GM12878 (cell line): ENCODE measurements at regions not wholly inside any gene's neighbourhood (a gene's known extent, or its start where the extent isn't known, plus 50 kb on each side); places are given as distances from the start of the nearest gene placed in this dataset.

Experiments
- CTCF ChIP-seq, 3 experiments: IDR thresholded peaks in 2 of 3; conservative IDR thresholded peaks in 1 of 3; 2 replicates each; pipeline ENCODE4 v1.5.1; 2011; ENCODE audit warnings: low read depth in 3 of 3, low read length in 3 of 3, mild to moderate bottlenecking in 3 of 3, control low read depth in 2 of 3, moderate library complexity in 2 of 3, inconsistent platforms in 1 of 3, mixed read lengths in 1 of 3; ENCODE audit not compliant: control insufficient read depth in 2 of 3, insufficient read depth in 1 of 3; ENCODE audit errors: extremely low read depth in 1 of 3
- KAT2A ChIP-seq: conservative IDR thresholded peaks from 2 replicates; pipeline ENCODE4 v1.6.1; 2011; ENCODE audit warnings: low read depth, low read length; ENCODE audit not compliant: control insufficient read depth
- SIN3A ChIP-seq: IDR thresholded peaks from 2 replicates; pipeline ENCODE4 v1.6.1; 2012; ENCODE audit warnings: low read depth, low read length, improper control_type of control experiment
- ZNF24 ChIP-seq: fragments of 450-650 bp; IDR thresholded peaks from 2 replicates; pipeline ENCODE4 v1.6.1; 2017; ENCODE audit warnings: antibody characterized with exemption, mild to moderate bottlenecking

GRCh38 chr1:2859219-2859880 lies 57.9 kb upstream of the TTC34 start:
- TF ChIP-seq SIN3A: no peak
- no peak for TF ChIP-seq KAT2A
- TF ChIP-seq CTCF (IDR thresholded peaks at IDR 0.05 in 2 of 3, conservative IDR thresholded peaks at IDR 0.05 in 1 of 3; ENCODE audit: control insufficient read depth in 2 of 3, extremely low read depth in 1 of 3, insufficient read depth in 1 of 3, low read depth in 3 of 3, low read length in 3 of 3): no peak
- no peak for TF ChIP-seq ZNF24
